A549 (cell line): ENCODE measurements at regions not wholly inside any gene's neighbourhood (a gene's known extent, or its start where the extent isn't known, plus 50 kb on each side); places are given as distances from the start of the nearest gene placed in this dataset.

Experiments
- CEBPB ChIP-seq, 2 experiments: fragments of >200 bp in 1 of 2; sonication (Bioruptor Twin) in 1 of 2; formaldehyde crosslinking in 1 of 2; IDR thresholded peaks; 2 replicates each; pipeline ENCODE4 v1.6.1; 2012 to 2016
- CTCF ChIP-seq: fragments of >200 bp; sonication (Bioruptor Twin); formaldehyde crosslinking; IDR thresholded peaks from 3 replicates; pipeline ENCODE4 v1.5.1; 2016
- EP300 ChIP-seq, 2 experiments: fragments of >200 bp; sonication (Bioruptor Twin); formaldehyde crosslinking; IDR thresholded peaks; 2 replicates in 1 of 2; 3 replicates in 1 of 2; pipeline ENCODE4 v1.6.1; 2016 to 2017
- KDM5A ChIP-seq: fragments of 200-600 bp; sonication (generic); IDR thresholded peaks from 2 replicates; pipeline ENCODE4 v1.6.1; 2016; ENCODE audit warnings: antibody characterized with exemption, mild to moderate bottlenecking
- USF2 ChIP-seq: fragments of 450-650 bp; IDR thresholded peaks from 2 replicates; pipeline ENCODE4 v1.6.1; 2014; ENCODE audit warnings: antibody characterized with exemption
- TF ChIP-seq, protein P1 (sequence below): fragments of 150-350 bp; IDR thresholded peaks from 2 replicates; pipeline ENCODE4 v1.6.1; 2014; ENCODE audit warnings: low read depth, mild to moderate bottlenecking, low read length

- no peak for TF ChIP-seq EP300 (IDR thresholded peaks at IDR 0.05)
- TF ChIP-seq CTCF = no peak
- TF ChIP-seq KDM5A = no peak
- no peak for TF ChIP-seq USF2
- TF ChIP-seq CEBPB (IDR thresholded peaks at IDR 0.05) = no peak
- TF ChIP-seq, protein P1, sequence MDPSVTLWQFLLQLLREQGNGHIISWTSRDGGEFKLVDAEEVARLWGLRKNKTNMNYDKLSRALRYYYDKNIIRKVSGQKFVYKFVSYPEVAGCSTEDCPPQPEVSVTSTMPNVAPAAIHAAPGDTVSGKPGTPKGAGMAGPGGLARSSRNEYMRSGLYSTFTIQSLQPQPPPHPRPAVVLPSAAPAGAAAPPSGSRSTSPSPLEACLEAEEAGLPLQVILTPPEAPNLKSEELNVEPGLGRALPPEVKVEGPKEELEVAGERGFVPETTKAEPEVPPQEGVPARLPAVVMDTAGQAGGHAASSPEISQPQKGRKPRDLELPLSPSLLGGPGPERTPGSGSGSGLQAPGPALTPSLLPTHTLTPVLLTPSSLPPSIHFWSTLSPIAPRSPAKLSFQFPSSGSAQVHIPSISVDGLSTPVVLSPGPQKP = no peak
These were observed 2171.9 kb upstream of the WWC1 start for GRCh38 chr5:166119506-166119905.
